Thymus (tissue), 11 donors: ENCODE measurements at regions not wholly inside any gene's neighbourhood (a gene's known extent, or its start where the extent isn't known, plus 50 kb on each side); places are given as distances from the start of the nearest gene placed in this dataset.

Source experiments
- DNase-seq, 9 donors: peaks; one replicate each; pipeline ENCODE4 v3.0.0-alpha.2; 2013; ENCODE audit warnings: low spot score in 9 of 9, low read depth in 6 of 9, missing footprints in 1 of 9
- H3K27ac ChIP-seq, 2 donors: one replicate each; pipeline ENCODE4 v1.5.1; 2013; ENCODE audit warnings: control low read depth in 1 of 2, low read depth in 1 of 2, low read length in 1 of 2, mild to moderate bottlenecking in 1 of 2, moderate library complexity in 1 of 2
- H3K27me3 ChIP-seq, 2 donors: one replicate each; pipeline ENCODE4 v1.5.1; 2013; ENCODE audit warnings: low read length in 1 of 2; ENCODE audit not compliant: control insufficient read depth in 2 of 2, insufficient read depth in 1 of 2
- H3K36me3 ChIP-seq, 2 donors: one replicate each; pipeline ENCODE4 v1.5.1; 2013; ENCODE audit warnings: low read length in 1 of 2, mild to moderate bottlenecking in 1 of 2, moderate library complexity in 1 of 2; ENCODE audit not compliant: control insufficient read depth in 2 of 2, insufficient read depth in 2 of 2
- H3K4me1 ChIP-seq, 2 donors: one replicate each; pipeline ENCODE4 v1.5.1; 2013; ENCODE audit warnings: low read length in 2 of 2; ENCODE audit not compliant: control insufficient read depth in 2 of 2, insufficient read depth in 2 of 2
- H3K4me3 ChIP-seq, 2 donors: one replicate each; pipeline ENCODE4 v1.5.1; 2013; ENCODE audit warnings: low read length in 2 of 2, control low read depth in 1 of 2, mild to moderate bottlenecking in 1 of 2
- H3K9me3 ChIP-seq, 2 donors: one replicate each; pipeline ENCODE4 v1.5.1; 2013; ENCODE audit warnings: low read length in 1 of 2, mild to moderate bottlenecking in 1 of 2; ENCODE audit not compliant: control insufficient read depth in 2 of 2, insufficient read depth in 1 of 2
- WGBS: extraction: QIAGEN DNeasy Blood & Tissue Kit; methylation state at CpG from one replicate; pipeline ENCODE4 v1.1.7; 2013; 5-methylcytosine and 5-hydroxymethylcytosine counted together
- donor health status: healthy.

GRCh38 chr15:92813485-92813884 is 86.6 kb upstream of the CHD2 start:
- Histone ChIP-seq H3K9me3 (peaks cover 0 to 5% of the 10 kb centered on the region in 2 donors), H3K27ac (peak overlapping the region in 1 of 2 donors; percentile 28), H3K27me3 (no peaks in the 10 kb centered on the region), H3K4me3 (no peak overlapping the region), H3K4me1 (peaks cover 13 to 39% of the 10 kb centered on the region in 2 donors), H3K36me3 (no peaks in the 10 kb centered on the region)
- WGBS = 7% methylated on average over 4 of the region's 4 CpGs
- peak in 1 of 9 donors; percentile 62 for DNase-seq

- H3K4me3 ChIP-seq = no peak overlapping the region
- H3K9me3 ChIP-seq = peaks cover 0 to 5% of the 10 kb centered on the region in 2 donors
- H3K4me1 ChIP-seq = peaks cover 28 to 59% of the 10 kb centered on the region in 2 donors
- no peaks in the 10 kb centered on the region for H3K27me3 ChIP-seq
- 42% methylated on average over 7 of the region's 7 CpGs for WGBS
- H3K27ac ChIP-seq = peak overlapping the region; percentile 52 to 94
- no peaks in the 10 kb centered on the region for H3K36me3 ChIP-seq
- no peak for DNase-seq
Measured at GRCh38 chr15:92817339-92817886, 82.7 kb upstream of the CHD2 start.

DNA sequence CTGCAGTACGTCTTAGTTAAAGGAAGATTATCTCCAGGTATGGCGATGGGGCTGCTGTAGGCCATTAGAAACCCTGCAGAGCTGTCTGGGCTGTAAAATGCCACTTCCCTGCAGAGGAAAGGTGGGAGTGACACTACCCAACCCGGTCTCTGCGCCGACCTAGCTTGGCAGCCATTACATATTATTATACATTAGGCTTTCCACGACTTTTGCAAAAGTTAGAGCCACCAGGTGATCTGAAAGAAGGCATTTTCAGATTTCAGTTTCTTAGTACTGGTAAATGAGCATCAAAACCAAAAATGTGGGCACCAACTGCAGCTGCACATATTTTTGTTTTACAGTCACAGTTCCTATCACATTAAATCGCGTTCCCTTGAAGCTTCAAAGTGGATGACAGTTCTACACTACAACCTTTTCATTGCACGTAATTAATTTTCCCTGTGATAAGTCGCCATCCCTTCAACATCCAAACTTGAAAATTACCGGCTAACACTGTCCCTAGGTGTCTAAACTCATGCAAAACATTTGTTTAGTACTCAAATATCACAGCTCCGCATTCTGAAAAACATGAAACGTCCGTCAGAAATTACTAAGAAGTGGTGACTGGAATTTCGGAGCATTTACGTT is 81.4 kb upstream of the CHD2 start:
- Histone ChIP-seq H3K4me3 (no peak overlapping the region), H3K4me1 (peaks cover 32 to 60% of the 10 kb centered on the region in 2 donors), H3K36me3 (no peaks in the 10 kb centered on the region), H3K27ac (peak overlapping the region; percentile 84 to 94), H3K9me3 (no peaks in the 10 kb centered on the region), H3K27me3 (no peaks in the 10 kb centered on the region)
- whole genome bisulfite sequencing = 65% methylated on average over 16 of the region's 16 CpGs
- DNase-seq = peak in 1 of 9 donors; percentile 69

DNA sequence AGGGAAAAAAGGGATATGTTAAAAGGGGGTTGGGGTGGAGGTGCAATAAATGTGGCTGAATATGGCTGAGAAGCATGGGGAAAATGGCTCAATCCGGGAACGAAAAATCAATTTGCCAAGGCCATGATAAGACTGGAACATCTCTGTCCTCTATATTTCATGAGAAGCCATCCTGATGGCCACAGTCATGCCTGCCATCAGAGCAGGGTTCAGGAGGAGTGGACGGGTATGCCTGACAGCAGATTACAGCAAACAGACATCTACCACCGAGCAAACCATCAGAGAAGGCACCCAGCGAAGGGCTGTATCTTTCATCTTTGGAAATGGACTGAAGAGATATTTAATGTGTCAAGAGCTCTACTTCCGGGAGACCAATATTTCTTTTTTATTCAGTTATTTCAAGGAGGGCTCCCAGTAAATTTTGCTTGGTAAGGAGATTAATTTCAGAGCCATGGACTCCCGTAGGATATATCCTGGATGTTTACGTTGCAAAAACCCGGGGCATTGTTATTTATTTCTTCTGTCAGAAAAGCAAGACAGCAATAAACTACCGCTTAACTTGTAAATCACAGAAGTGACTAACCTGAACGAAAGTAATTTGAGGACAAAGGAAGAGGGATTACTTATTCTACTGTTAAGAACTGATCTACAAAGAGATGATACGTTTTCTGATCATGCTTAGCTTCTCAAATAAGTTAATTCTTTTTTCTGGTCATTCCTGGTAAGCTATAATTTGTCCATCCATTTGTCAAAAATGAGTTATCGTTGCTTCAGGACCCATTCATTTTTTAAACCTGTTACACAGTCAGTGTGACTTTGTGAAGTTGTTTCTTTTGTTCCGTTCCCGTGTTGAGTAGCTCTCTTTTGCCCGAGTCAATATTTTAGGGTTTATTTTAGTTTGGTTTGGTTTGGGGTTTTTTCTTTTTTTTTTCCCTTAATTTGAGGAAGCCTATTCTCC is 80.6 kb upstream of the CHD2 start:
- no peak for DNase-seq

GRCh38 chr15:92820236-92821021 is 79.7 kb upstream of the CHD2 start:
- H3K27me3 ChIP-seq = no peaks in the 10 kb centered on the region
- H3K27ac ChIP-seq = peak overlapping the region; percentile 93 to 94
- H3K9me3 ChIP-seq = no peaks in the 10 kb centered on the region
- no peaks in the 10 kb centered on the region for H3K36me3 ChIP-seq
- DNase-seq = peak in 7 of 9 donors; percentile 79 to 95 (median 88)
- H3K4me1 ChIP-seq = peaks cover 32 to 60% of the 10 kb centered on the region in 2 donors
- H3K4me3 ChIP-seq = peak overlapping the region; percentile 48 to 61
- WGBS = 16% methylated on average over 36 of the region's 36 CpGs

More for the DNA sequence above, 80.6 kb upstream of the CHD2 start:
- Histone ChIP-seq H3K27ac (peak overlapping the region; percentile 93 to 94), H3K27me3 (no peaks in the 10 kb centered on the region), H3K36me3 (no peaks in the 10 kb centered on the region), H3K4me1 (peaks cover 32 to 60% of the 10 kb centered on the region in 2 donors), H3K4me3 (peak overlapping the region; percentile 48 to 61), H3K9me3 (no peaks in the 10 kb centered on the region)
- WGBS = 53% methylated on average over 16 of the region's 16 CpGs

DNA sequence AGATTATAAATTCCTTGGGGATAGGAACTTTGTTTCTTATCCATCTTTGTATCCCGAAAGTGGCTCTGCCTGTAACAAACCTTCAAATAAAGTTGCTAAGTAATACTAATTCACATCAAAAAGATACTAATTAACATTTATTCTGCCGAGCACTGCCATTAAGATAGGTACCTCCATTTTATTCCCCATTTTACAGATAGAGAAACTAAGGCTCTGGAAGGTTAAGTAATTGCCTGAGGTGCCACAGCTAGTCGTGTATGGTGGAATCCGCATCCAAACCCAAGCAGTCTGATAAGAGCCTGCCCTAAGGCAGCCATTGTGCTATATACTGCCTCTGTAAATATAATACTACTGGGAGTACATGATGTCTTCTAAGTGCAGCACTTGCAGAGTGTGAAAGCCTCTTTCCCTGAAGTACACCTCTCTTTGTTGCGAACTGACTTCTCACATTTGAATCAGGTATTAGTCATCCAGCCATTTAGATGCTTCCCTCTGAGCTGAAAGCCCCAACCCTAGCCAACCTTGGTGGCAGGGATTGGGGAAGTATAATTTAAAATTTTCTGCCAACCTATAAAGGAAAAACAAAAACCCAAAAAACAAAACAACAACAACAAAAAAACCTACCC is 78.5 kb upstream of the CHD2 start:
- no peaks in the 10 kb centered on the region for H3K27me3 ChIP-seq
- no peaks in the 10 kb centered on the region for H3K36me3 ChIP-seq
- H3K27ac ChIP-seq = peak overlapping the region; percentile 18 to 48
- H3K4me1 ChIP-seq = peaks cover 32 to 60% of the 10 kb centered on the region in 2 donors
- 96% methylated on average over 5 of the region's 5 CpGs for WGBS
- peak in 1 of 9 donors; percentile 37 for DNase-seq
- no peak overlapping the region for H3K4me3 ChIP-seq
- H3K9me3 ChIP-seq = no peaks in the 10 kb centered on the region

GRCh38 chr15:92822216-92823144 is 77.6 kb upstream of the CHD2 start:
- H3K4me3 ChIP-seq = no peak overlapping the region
- H3K4me1 ChIP-seq = peaks cover 32 to 57% of the 10 kb centered on the region in 2 donors
- 83% methylated on average over 2 of the region's 2 CpGs for WGBS
- no peaks in the 10 kb centered on the region for H3K27me3 ChIP-seq
- peak overlapping the region; percentile 52 to 59 for H3K27ac ChIP-seq
- H3K36me3 ChIP-seq = no peaks in the 10 kb centered on the region
- peak in 1 of 9 donors; percentile 21 for DNase-seq
- H3K9me3 ChIP-seq = no peaks in the 10 kb centered on the region
